ENCODE measurements at regions not wholly inside any gene's neighbourhood (a gene's known extent, or its start where the extent isn't known, plus 50 kb on each side); places are given as distances from the start of the nearest gene placed in this dataset.

DNA sequence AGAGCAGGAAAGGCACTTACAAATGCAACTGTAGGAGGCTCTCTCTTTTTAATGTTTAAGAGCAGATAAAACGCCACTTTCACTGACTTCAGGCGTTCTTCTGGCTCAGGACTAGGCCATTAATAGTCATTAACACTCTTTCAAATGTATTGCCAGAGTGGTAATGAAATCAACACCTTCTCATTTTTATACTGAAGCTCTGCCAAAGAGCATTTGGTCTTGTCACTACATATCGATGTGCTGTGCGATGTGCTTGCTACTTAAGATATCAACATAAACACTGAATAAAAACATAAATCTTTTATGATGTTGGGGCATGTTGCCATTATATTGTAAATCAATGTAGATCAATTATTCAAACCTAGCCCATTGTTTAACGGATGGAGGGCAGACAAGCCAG, 634.7 kb downstream of the ARL4A start:
- TF ChIP-seq SIN3A (IDR thresholded peaks at IDR 0.05; ENCODE audit: borderline replicate concordance, insufficient read depth, low read length), result no peak
- TF ChIP-seq TAF1 (IDR thresholded peaks at IDR 0.05; ENCODE audit: borderline replicate concordance, insufficient read depth, low read length), result no peak
